ENCODE measurements at regions not wholly inside any gene's neighbourhood (a gene's known extent, or its start where the extent isn't known, plus 50 kb on each side); places are given as distances from the start of the nearest gene placed in this dataset.

DNA sequence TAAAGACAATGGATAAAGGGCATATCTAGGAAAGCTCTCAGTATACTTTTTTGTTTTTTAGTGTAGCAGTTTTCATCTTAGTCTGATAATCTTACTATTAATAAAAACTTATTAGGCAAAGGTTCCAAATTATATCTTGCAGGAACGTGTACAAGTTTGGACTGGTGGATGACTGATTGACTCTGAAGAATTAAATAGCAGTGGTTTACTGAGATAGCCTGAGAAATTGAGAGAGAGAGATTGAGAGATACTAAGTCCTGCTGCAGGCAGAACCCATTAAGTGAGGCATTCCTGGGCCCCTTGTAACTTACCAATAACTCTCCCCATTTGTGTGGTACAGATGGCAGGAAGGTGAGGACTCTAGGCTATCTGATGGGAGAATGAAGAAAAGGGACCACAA is 80.2 kb upstream of the SLC38A2 start:
- H3K27ac Mint-ChIP-seq: no peak overlapping the region
- H3K4me2 ChIP-seq (replicated peaks; ENCODE audit: extremely low read depth, low read length, poor library complexity, severe bottlenecking): no peak overlapping the region
- H4K20me1 ChIP-seq (ENCODE audit: insufficient read depth, low read length): no peaks in the 10 kb centered on the region

GRCh38 chr12:46452061-46452615 is 79.6 kb upstream of the SLC38A2 start:
- Histone ChIP-seq H3K27ac (ENCODE audit: low read depth in 1 of 2, low read length in 2 of 2) (no peak overlapping the region), H3K27me3 (ENCODE audit: control insufficient read depth in 2 of 2, insufficient read depth in 2 of 2, low read length in 2 of 2) (no peaks in the 10 kb centered on the region), H3K4me2 (replicated peaks; ENCODE audit: extremely low read depth, low read length, poor library complexity, severe bottlenecking) (no peak overlapping the region), H3K4me1 (ENCODE audit: control insufficient read depth in 1 of 2, insufficient read depth in 2 of 2, low read length in 2 of 2) (peaks cover 31 to 39% of the 10 kb centered on the region in 2 donors), H3K9me3 (replicated peaks in 1 of 2; ENCODE audit: control insufficient read depth in 1 of 2, insufficient read depth in 1 of 2, low read length in 2 of 2) (no peaks in the 10 kb centered on the region), H2AFZ (ENCODE audit: insufficient read depth, low read depth, low read length, poor library complexity, severe bottlenecking) (no peak overlapping the region), H3K4me3 (replicated peaks in 1 of 3; ENCODE audit: low read depth in 2 of 3, low read length in 3 of 3) (no peak overlapping the region), H4K20me1 (ENCODE audit: insufficient read depth, low read length) (no peaks in the 10 kb centered on the region), H3K36me3 (replicated peaks in 1 of 2; ENCODE audit: control insufficient read depth in 1 of 2, insufficient read depth in 2 of 2, low read length in 2 of 2) (no peaks in the 10 kb centered on the region), H3K9ac (ENCODE audit: insufficient read depth, low read length, poor library complexity, severe bottlenecking) (no peak overlapping the region), H3K79me2 (ENCODE audit: insufficient read depth, low read length) (no peaks in the 10 kb centered on the region)
- WGBS (ENCODE audit: insufficient coverage): no CpG with 5 or more reads among the region's 3 CpGs
- no peak for DNase-seq
- Mint-ChIP-seq H3K27ac (peak overlapping the region in 1 of 7 donors; percentile 73), H3K4me3 (no peak overlapping the region), H3K4me1 (peaks cover 51% of the 10 kb centered on the region), H3K36me3 (no peaks in the 10 kb centered on the region), H3K27me3 (ENCODE audit: low read depth in 3 of 3) (no peaks in the 10 kb centered on the region), H3K9me3 (peaks cover 0 to 5% (median 3%) of the 10 kb centered on the region in 7 donors)
- no peak for TF ChIP-seq CTCF (IDR thresholded peaks at IDR 0.05)
- intact Hi-C loops (cut with micrococcal nuclease): no loop called here

More for the DNA sequence above, 80.2 kb upstream of the SLC38A2 start:
- WGBS (ENCODE audit: insufficient coverage): no CpG with 5 or more reads among the region's 1 CpG
- no peak for TF ChIP-seq CTCF (IDR thresholded peaks at IDR 0.05)
- H3K4me1 Mint-ChIP-seq: peaks cover 56% of the 10 kb centered on the region
- H3K36me3 Mint-ChIP-seq: no peaks in the 10 kb centered on the region
- no peaks in the 10 kb centered on the region for H3K27me3 ChIP-seq (ENCODE audit: control insufficient read depth in 2 of 2, insufficient read depth in 2 of 2, low read length in 2 of 2)
- H3K4me3 ChIP-seq (replicated peaks in 1 of 3; ENCODE audit: low read depth in 2 of 3, low read length in 3 of 3): no peak overlapping the region
- no peaks in the 10 kb centered on the region for H3K27me3 Mint-ChIP-seq (ENCODE audit: low read depth in 3 of 3)
- no peak overlapping the region for H3K4me3 Mint-ChIP-seq
- H3K36me3 ChIP-seq (replicated peaks in 1 of 2; ENCODE audit: control insufficient read depth in 1 of 2, insufficient read depth in 2 of 2, low read length in 2 of 2): no peaks in the 10 kb centered on the region
- no peaks in the 10 kb centered on the region for H3K9me3 ChIP-seq (replicated peaks in 1 of 2; ENCODE audit: control insufficient read depth in 1 of 2, insufficient read depth in 1 of 2, low read length in 2 of 2)
- DNase-seq: no peak
- no peak overlapping the region for H3K27ac ChIP-seq (ENCODE audit: low read depth in 1 of 2, low read length in 2 of 2)
- peaks cover 31 to 40% of the 10 kb centered on the region in 2 donors for H3K4me1 ChIP-seq (ENCODE audit: control insufficient read depth in 1 of 2, insufficient read depth in 2 of 2, low read length in 2 of 2)
- intact Hi-C loops (cut with micrococcal nuclease): no loop called here
- H2AFZ ChIP-seq (ENCODE audit: insufficient read depth, low read depth, low read length, poor library complexity, severe bottlenecking): no peak overlapping the region
- H3K9me3 Mint-ChIP-seq: peaks cover 0 to 3% (median 2%) of the 10 kb centered on the region in 7 donors
- H3K79me2 ChIP-seq (ENCODE audit: insufficient read depth, low read length): no peaks in the 10 kb centered on the region
- H3K9ac ChIP-seq (ENCODE audit: insufficient read depth, low read length, poor library complexity, severe bottlenecking): no peak overlapping the region

Measured in CD14-positive monocyte (primary cell).